Right lobe of liver (tissue), 6 donors: ENCODE measurements at regions not wholly inside any gene's neighbourhood (a gene's known extent, or its start where the extent isn't known, plus 50 kb on each side); places are given as distances from the start of the nearest gene placed in this dataset.
A peak's percentile ranks its signal among the peaks of the same experiment; 100 is the strongest.

ENCODE experiments used
- ATAC-seq, 4 donors: fragments of 200-7000 bp; cut with Tn5 transposase; one replicate each; pipeline ENCODE4 v1.9.1; 2020; ENCODE audit warnings: mild to moderate bottlenecking in 4 of 4, moderate library complexity in 4 of 4
- DNase-seq, 3 donors: peaks; one replicate each; pipeline ENCODE4 v3.0.0-alpha.2; 2020
- H3K27ac ChIP-seq, 3 donors: fragments of 200-600 bp; one replicate each; pipeline ENCODE4 v1.8.0; 2022
- H3K27me3 ChIP-seq, 2 donors: fragments of 200-600 bp; one replicate each; pipeline ENCODE4 v1.8.0; 2022
- H3K36me3 ChIP-seq, 4 donors: fragments of 200-600 bp; sonication (generic) in 1 of 4; one replicate each; pipeline versions ENCODE4 v1.5.1 to v1.8.0; 2017 to 2022; ENCODE audit warnings: control low read depth in 1 of 4
- H3K4me1 ChIP-seq, 4 donors: fragments of 200-600 bp; sonication (generic) in 1 of 4; one replicate each; pipeline versions ENCODE4 v1.5.1 to v1.8.0; 2017 to 2022; ENCODE audit warnings: control low read depth in 1 of 4
- H3K4me3 ChIP-seq, 3 donors: fragments of 200-600 bp; one replicate each; pipeline ENCODE4 v1.8.0; 2022
- H3K9me3 ChIP-seq, 4 donors: fragments of 200-600 bp; sonication (generic) in 1 of 4; one replicate each; pipeline versions ENCODE4 v1.5.1 to v1.8.0; 2017 to 2022; ENCODE audit warnings: control low read depth in 1 of 4
- CTCF ChIP-seq, 4 donors: fragments of 200-600 bp in 3 of 4; fragments of 450-650 bp in 1 of 4; IDR thresholded peaks; one replicate each; pipeline versions ENCODE4 v1.5.1 to v1.8.0; 2016 to 2022; ENCODE audit warnings: antibody characterized with exemption in 4 of 4, mild to moderate bottlenecking in 2 of 4
- POLR2A ChIP-seq: fragments of 450-650 bp; IDR thresholded peaks from one replicate; pipeline ENCODE4 v1.6.1; 2017; ENCODE audit warnings: antibody characterized with exemption, mild to moderate bottlenecking
- WGBS: methylation state at CpG from one replicate; pipeline ENCODE4 v1.1.6; 2018; ENCODE audit warnings: low coverage, low lambda C conversion rate; ENCODE audit not compliant: insufficient coverage; ENCODE audit errors: missing lambda C conversion rate; 5-methylcytosine and 5-hydroxymethylcytosine counted together
- intact Hi-C, 2 donors: fragments of 100-400 bp; cut with DNase I; formaldehyde crosslinking; loops; one replicate each; pipeline versions ENCODE4 v1.11.2 to v1.14.1; 2022
- donor health status: DM: no; HTN: yes; CAD: no.
- donor health status: DM: no; HTN: no; CAD: no.
- donor health status: DM: no; HTN: no; CAD: no.
- donor health status: DM: no; HTN: yes; CAD: no.
- donor health status: DM: no; HTN: yes; CAD: no.

GRCh38 chr4:141575884-141576283 is 60.5 kb upstream of the IL15 start:
- Histone ChIP-seq H3K4me1 (no peaks in the 10 kb centered on the region), H3K27me3 (no peaks in the 10 kb centered on the region), H3K4me3 (no peak overlapping the region), H3K36me3 (no peaks in the 10 kb centered on the region), H3K9me3 (no peaks in the 10 kb centered on the region), H3K27ac (no peak overlapping the region)
- 28% methylated on average over 4 of the region's 4 CpGs for WGBS
- intact Hi-C loops, result no loop called here
- no peak for TF ChIP-seq CTCF (IDR thresholded peaks at IDR 0.05)
- TF ChIP-seq POLR2A, result no peak
- DNase-seq, result no peak
- peak in 1 of 4 donors; percentile 66 for ATAC-seq

GRCh38 chr4:141576585-141577110 is 59.7 kb upstream of the IL15 start:
- DNase-seq, result no peak
- ATAC-seq, result no peak
- Histone ChIP-seq H3K9me3 (no peaks in the 10 kb centered on the region), H3K4me1 (no peaks in the 10 kb centered on the region), H3K36me3 (no peaks in the 10 kb centered on the region), H3K27ac (no peak overlapping the region), H3K27me3 (no peaks in the 10 kb centered on the region), H3K4me3 (no peak overlapping the region)
- 64% methylated on average over 6 of the region's 8 CpGs for WGBS
- intact Hi-C loops, result no loop called here
- TF ChIP-seq CTCF (IDR thresholded peaks at IDR 0.05), result no peak
- no peak for TF ChIP-seq POLR2A

GRCh38 chr4:141578451-141578850 is 57.9 kb upstream of the IL15 start:
- intact Hi-C loops, result no loop called here
- TF ChIP-seq CTCF (IDR thresholded peaks at IDR 0.05) (no peak), POLR2A (no peak)
- H3K27me3 ChIP-seq, result no peaks in the 10 kb centered on the region
- no peaks in the 10 kb centered on the region for H3K9me3 ChIP-seq
- no peak overlapping the region for H3K4me3 ChIP-seq
- H3K4me1 ChIP-seq, result no peaks in the 10 kb centered on the region
- DNase-seq, result no peak
- ATAC-seq, result no peak
- H3K27ac ChIP-seq, result no peak overlapping the region
- no peaks in the 10 kb centered on the region for H3K36me3 ChIP-seq

GRCh38 chr4:141580523-141580922 is 55.9 kb upstream of the IL15 start:
- Histone ChIP-seq H3K4me3 (no peak overlapping the region), H3K4me1 (no peaks in the 10 kb centered on the region), H3K27me3 (no peaks in the 10 kb centered on the region), H3K36me3 (no peaks in the 10 kb centered on the region), H3K27ac (no peak overlapping the region), H3K9me3 (no peaks in the 10 kb centered on the region)
- TF ChIP-seq CTCF (IDR thresholded peaks at IDR 0.05) (no peak), POLR2A (no peak)
- intact Hi-C loops, result no loop called here
- DNase-seq (no peak), ATAC-seq (no peak)
